ENCODE measurements at regions not wholly inside any gene's neighbourhood (a gene's known extent, or its start where the extent isn't known, plus 50 kb on each side); places are given as distances from the start of the nearest gene placed in this dataset.

DNA sequence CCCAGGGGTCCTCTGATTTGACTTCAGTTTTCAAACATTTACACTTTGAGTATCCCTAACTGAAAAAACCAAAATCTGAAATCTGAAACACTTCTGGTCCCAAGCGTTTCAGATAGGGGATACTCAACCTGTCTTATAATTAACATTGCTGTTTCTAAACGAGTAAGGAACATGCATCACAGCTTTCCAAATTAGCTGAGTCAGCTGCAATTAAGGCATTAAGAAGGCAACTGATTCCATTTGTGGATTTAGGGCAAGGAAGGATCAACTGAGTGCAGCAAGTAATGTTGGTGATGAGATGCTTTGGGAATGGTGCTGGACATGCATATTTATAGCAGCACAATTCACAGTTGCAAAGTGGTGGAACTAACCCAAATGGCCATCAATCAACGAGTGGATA is 168.6 kb downstream of the ACER2 start:
- no peak for ATAC-seq
- H3K9me3 ChIP-seq: no peaks in the 10 kb centered on the region

GRCh38 chr9:19568946-19569345 is 160.1 kb downstream of the ACER2 start:
- H3K36me3 ChIP-seq: no peaks in the 10 kb centered on the region
- intact Hi-C loops (cut with DNase I): no loop called here
- H3K4me3 ChIP-seq: no peak overlapping the region
- DNase-seq (no peak), ATAC-seq (no peak), FAIRE-seq (no peak)
- no peaks in the 10 kb centered on the region for H3K27me3 ChIP-seq
- H3K9me3 ChIP-seq: no peaks in the 10 kb centered on the region
- TF ChIP-seq, protein P1, sequence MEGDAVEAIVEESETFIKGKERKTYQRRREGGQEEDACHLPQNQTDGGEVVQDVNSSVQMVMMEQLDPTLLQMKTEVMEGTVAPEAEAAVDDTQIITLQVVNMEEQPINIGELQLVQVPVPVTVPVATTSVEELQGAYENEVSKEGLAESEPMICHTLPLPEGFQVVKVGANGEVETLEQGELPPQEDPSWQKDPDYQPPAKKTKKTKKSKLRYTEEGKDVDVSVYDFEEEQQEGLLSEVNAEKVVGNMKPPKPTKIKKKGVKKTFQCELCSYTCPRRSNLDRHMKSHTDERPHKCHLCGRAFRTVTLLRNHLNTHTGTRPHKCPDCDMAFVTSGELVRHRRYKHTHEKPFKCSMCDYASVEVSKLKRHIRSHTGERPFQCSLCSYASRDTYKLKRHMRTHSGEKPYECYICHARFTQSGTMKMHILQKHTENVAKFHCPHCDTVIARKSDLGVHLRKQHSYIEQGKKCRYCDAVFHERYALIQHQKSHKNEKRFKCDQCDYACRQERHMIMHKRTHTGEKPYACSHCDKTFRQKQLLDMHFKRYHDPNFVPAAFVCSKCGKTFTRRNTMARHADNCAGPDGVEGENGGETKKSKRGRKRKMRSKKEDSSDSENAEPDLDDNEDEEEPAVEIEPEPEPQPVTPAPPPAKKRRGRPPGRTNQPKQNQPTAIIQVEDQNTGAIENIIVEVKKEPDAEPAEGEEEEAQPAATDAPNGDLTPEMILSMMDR (IDR thresholded peaks at IDR 0.05): no peak
- WGBS, 2 donors: 32 to 34% methylated on average over 3 of the region's 3 CpGs
- no peaks in the 10 kb centered on the region for H3K4me1 ChIP-seq
- no peak overlapping the region for H3K27ac ChIP-seq

More for the DNA sequence above, 168.6 kb downstream of the ACER2 start:
- 40 to 54% methylated on average over 3 of the region's 3 CpGs for WGBS, 2 donors
- no peaks in the 10 kb centered on the region for H3K27me3 ChIP-seq
- H3K36me3 ChIP-seq: no peaks in the 10 kb centered on the region
- DNase-seq (no peak), FAIRE-seq (no peak)
- TF ChIP-seq, protein P1 (IDR thresholded peaks at IDR 0.05): no peak
- H3K27ac ChIP-seq: no peak overlapping the region
- H3K4me3 ChIP-seq: no peak overlapping the region
- no peaks in the 10 kb centered on the region for H3K4me1 ChIP-seq
- intact Hi-C loops (cut with DNase I): no loop called here

DNA sequence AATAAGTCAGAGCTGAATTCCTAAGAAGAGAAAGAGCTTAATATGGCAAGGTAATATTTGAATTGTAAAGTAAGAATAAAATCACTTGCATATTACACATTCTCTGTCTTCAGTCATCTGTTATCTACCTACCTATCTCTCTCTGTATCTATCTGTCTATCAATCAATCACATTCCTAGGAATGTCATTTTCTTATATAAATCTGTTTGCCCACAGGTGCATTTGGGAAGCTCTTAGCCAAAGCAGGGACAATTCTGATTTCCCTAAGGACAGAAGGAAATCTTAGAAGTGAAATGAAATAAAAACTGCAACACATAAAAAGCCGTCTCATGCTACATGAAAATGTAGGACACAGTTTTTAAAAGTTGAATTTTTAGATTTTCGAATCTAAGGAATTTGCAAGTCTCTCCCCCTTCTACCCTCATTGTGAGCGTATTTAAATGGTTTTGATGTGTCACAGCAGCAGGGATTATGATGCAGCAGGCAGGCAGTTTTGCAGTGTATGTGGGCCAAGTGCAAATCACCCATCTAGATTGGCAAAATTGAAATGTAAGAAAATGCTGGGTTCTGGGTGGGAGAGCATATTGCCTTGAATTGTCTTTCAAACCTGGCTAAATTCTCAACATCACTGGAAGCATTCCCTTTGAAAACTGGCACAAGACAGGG is 155.7 kb downstream of the ACER2 start:
- FAIRE-seq (no peak), ATAC-seq (no peak), DNase-seq (no peak)
- intact Hi-C loops (cut with DNase I): no loop called here
- 41 to 53% methylated on average over 3 of the region's 3 CpGs for WGBS, 2 donors
- Histone ChIP-seq H3K36me3 (no peaks in the 10 kb centered on the region), H3K27ac (no peak overlapping the region), H3K4me3 (no peak overlapping the region), H3K9me3 (no peaks in the 10 kb centered on the region), H3K27me3 (no peaks in the 10 kb centered on the region), H3K4me1 (no peaks in the 10 kb centered on the region)
- TF ChIP-seq, protein P1 (IDR thresholded peaks at IDR 0.05): no peak

- H3K4me1 ChIP-seq: peaks cover 0 to 4% (median 0%) of the 10 kb centered on the region in 3 donors
These were observed 146.4 kb downstream of the ACER2 start for GRCh38 chr9:19555214-19555613.

DNA sequence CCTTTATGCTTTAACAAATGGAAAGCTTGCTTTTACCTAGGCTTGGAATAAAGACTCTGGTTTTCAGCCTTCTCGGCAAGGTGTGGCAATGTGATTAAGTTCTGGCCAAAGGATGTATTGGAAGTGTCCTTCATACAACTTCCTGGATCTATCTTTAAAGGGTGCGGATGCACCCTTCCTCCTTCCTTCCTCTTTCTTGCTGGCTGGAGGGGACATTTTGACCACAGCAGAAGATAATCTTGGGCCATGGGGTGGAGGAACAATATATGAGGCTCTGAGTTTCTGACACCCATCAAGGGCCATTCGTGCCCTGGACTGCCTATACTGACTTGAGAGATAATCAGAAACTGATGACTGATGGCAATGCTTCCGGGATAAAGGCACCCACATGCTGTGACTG is 145.7 kb downstream of the ACER2 start:
- Histone ChIP-seq H3K4me3 (no peak overlapping the region), H3K36me3 (no peaks in the 10 kb centered on the region), H3K27ac (no peak overlapping the region), H3K9me3 (no peaks in the 10 kb centered on the region), H3K4me1 (peaks cover 0 to 4% (median 0%) of the 10 kb centered on the region in 3 donors), H3K27me3 (no peaks in the 10 kb centered on the region)
- DNase-seq (no peak), ATAC-seq (no peak), FAIRE-seq (no peak)
- TF ChIP-seq, protein P1 (IDR thresholded peaks at IDR 0.05): no peak
- WGBS, 2 donors: 64 to 70% methylated on average over 4 of the region's 4 CpGs
- intact Hi-C loops (cut with DNase I): no loop called here

More at GRCh38 chr9:19555214-19555613, 146.4 kb downstream of the ACER2 start:
- FAIRE-seq: no peak
- intact Hi-C loops (cut with DNase I): no loop called here
- 56 to 69% methylated on average over 4 of the region's 4 CpGs for WGBS, 2 donors
- H3K4me3 ChIP-seq: no peak overlapping the region
- TF ChIP-seq, protein P1 (IDR thresholded peaks at IDR 0.05): no peak
- no peak for ATAC-seq
- no peaks in the 10 kb centered on the region for H3K9me3 ChIP-seq
- no peak for DNase-seq
- H3K36me3 ChIP-seq: no peaks in the 10 kb centered on the region
- H3K27me3 ChIP-seq: no peaks in the 10 kb centered on the region
- H3K27ac ChIP-seq: no peak overlapping the region
